Chondrocyte (in vitro differentiated cells): ENCODE measurements at regions not wholly inside any gene's neighbourhood (a gene's known extent, or its start where the extent isn't known, plus 50 kb on each side); places are given as distances from the start of the nearest gene placed in this dataset.

Source experiments
- DNase-seq: peaks from one replicate; pipeline ENCODE4 v3.0.0; 2021; ENCODE audit warnings: mixed read lengths, low spot score
- H3K27ac Mint-ChIP-seq: one replicate; pipeline ENCODE4 v1.8.0; 2021; ENCODE audit warnings: mild to moderate bottlenecking, moderate library complexity, mixed read lengths; ENCODE audit not compliant: unreplicated experiment
- H3K27me3 Mint-ChIP-seq: 2 replicates; pipeline ENCODE4 v1.8.0; 2021; ENCODE audit warnings: low read depth, mixed read lengths
- H3K36me3 Mint-ChIP-seq: 2 replicates; pipeline ENCODE4 v1.8.0; 2021; ENCODE audit warnings: low read depth, mixed read lengths
- H3K4me1 Mint-ChIP-seq: 2 replicates; pipeline ENCODE4 v1.8.0; 2021; ENCODE audit warnings: low read depth, mild to moderate bottlenecking, mixed read lengths
- H3K4me3 Mint-ChIP-seq: one replicate; pipeline ENCODE4 v1.8.0; 2021; ENCODE audit warnings: mild to moderate bottlenecking, moderate library complexity, mixed read lengths; ENCODE audit not compliant: unreplicated experiment
- H3K9me3 Mint-ChIP-seq: 2 replicates; pipeline ENCODE4 v1.8.0; 2021; ENCODE audit warnings: low read depth, mixed read lengths
- CTCF ChIP-seq: fragments of 200-600 bp; sonication (generic); IDR thresholded peaks from 2 replicates; pipeline ENCODE4 v1.5.0; 2021; ENCODE audit warnings: antibody characterized with exemption, mild to moderate bottlenecking, moderate library complexity

DNA sequence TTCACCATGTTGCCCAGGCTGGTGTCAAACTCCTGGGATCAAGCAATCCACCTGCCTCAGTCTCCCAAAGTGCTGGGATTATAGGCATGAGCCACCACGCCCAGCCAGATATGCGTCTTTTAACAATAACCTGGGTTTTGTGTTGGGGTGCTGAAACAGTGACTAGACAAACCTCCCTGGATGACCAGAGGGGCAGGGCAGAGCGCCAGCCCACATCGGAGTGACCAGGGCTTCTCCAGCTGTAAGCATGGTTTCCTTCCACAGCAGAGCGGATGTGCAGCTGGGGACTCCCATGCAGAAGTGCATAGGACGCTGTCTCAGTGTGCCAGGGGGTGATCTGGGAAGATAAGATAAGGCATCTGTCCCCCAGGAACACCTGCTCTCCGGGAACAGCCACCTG is 244.9 kb downstream of the IRX2 start:
- Mint-ChIP-seq H3K36me3 (no peaks in the 10 kb centered on the region), H3K9me3 (peaks cover 29% of the 10 kb centered on the region), H3K4me1 (no peaks in the 10 kb centered on the region), H3K4me3 (no peak overlapping the region), H3K27me3 (no peaks in the 10 kb centered on the region), H3K27ac (no peak overlapping the region)
- no peak for TF ChIP-seq CTCF
- no peak for DNase-seq

- no peaks in the 10 kb centered on the region for H3K27me3 Mint-ChIP-seq
- H3K36me3 Mint-ChIP-seq, result no peaks in the 10 kb centered on the region
- no peak overlapping the region for H3K4me3 Mint-ChIP-seq
- peaks cover 30% of the 10 kb centered on the region for H3K9me3 Mint-ChIP-seq
- H3K4me1 Mint-ChIP-seq, result no peaks in the 10 kb centered on the region
- H3K27ac Mint-ChIP-seq, result no peak overlapping the region
- DNase-seq, result no peak
- TF ChIP-seq CTCF, result no peak
Observed at GRCh38 chr5:2505217-2505616, 246.3 kb downstream of the IRX2 start.

DNA sequence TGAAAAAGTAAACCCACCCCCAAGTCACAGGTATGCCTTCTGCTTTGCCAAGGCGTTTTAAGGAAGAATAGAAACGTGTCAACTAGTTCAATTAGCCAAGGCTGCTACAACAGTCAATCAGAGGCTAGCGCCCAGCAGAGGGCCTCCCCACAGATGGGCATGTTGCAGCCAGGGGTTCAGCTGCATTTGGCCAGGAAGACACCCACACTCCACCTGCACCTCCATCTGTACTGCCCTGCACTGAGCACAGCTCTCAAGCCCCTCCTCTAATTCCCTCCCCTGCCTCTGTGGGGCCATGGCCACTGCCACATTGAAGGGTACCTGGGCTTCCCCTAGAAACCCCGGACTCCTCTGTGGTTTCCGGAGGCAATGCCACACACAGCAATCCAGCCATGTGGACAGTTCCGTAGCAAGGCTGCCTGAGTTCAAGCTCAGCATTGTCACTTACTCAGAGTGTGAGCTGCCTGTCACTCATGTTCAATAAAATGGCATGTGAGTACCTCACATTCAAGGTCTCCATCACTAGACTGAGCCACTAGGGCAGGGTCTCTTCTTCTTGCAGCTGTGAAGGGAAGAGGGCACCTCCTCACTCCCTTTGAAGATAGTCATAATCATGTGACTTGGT is 248.4 kb downstream of the IRX2 start:
- H3K27ac Mint-ChIP-seq, result no peak overlapping the region
- H3K4me1 Mint-ChIP-seq, result no peaks in the 10 kb centered on the region
- DNase-seq, result no peak
- no peak for TF ChIP-seq CTCF
- H3K9me3 Mint-ChIP-seq, result peaks cover 30% of the 10 kb centered on the region
- H3K36me3 Mint-ChIP-seq, result no peaks in the 10 kb centered on the region
- H3K4me3 Mint-ChIP-seq, result no peak overlapping the region
- H3K27me3 Mint-ChIP-seq, result no peaks in the 10 kb centered on the region

- no peak for TF ChIP-seq CTCF
- Mint-ChIP-seq H3K4me3 (no peak overlapping the region), H3K36me3 (no peaks in the 10 kb centered on the region), H3K9me3 (peaks cover 26% of the 10 kb centered on the region), H3K4me1 (no peaks in the 10 kb centered on the region), H3K27me3 (no peaks in the 10 kb centered on the region), H3K27ac (no peak overlapping the region)
- DNase-seq, result no peak
Observed at GRCh38 chr5:2499917-2500316, 251.6 kb downstream of the IRX2 start.

GRCh38 chr5:2496891-2497290 is 254.6 kb downstream of the IRX2 start:
- no peak for TF ChIP-seq CTCF
- no peak overlapping the region for H3K4me3 Mint-ChIP-seq
- H3K36me3 Mint-ChIP-seq, result no peaks in the 10 kb centered on the region
- peaks cover 26% of the 10 kb centered on the region for H3K9me3 Mint-ChIP-seq
- no peaks in the 10 kb centered on the region for H3K4me1 Mint-ChIP-seq
- no peak overlapping the region for H3K27ac Mint-ChIP-seq
- DNase-seq, result no peak
- H3K27me3 Mint-ChIP-seq, result no peaks in the 10 kb centered on the region
